Activated CD8-positive, alpha-beta memory T cell treated with anti-CD3 and anti-CD28 coated beads for 4 hours (primary cell): ENCODE measurements at regions not wholly inside any gene's neighbourhood (a gene's known extent, or its start where the extent isn't known, plus 50 kb on each side); places are given as distances from the start of the nearest gene placed in this dataset.

Experiments
- DNase-seq, 2 donors: peaks; one replicate each; pipeline ENCODE4 v3.0.0-alpha.2; 2020; ENCODE audit warnings: low read depth in 2 of 2

GRCh38 chr11:70786021-70786665, 387.8 kb downstream of the CTTN start:
- no peak for DNase-seq

DNA sequence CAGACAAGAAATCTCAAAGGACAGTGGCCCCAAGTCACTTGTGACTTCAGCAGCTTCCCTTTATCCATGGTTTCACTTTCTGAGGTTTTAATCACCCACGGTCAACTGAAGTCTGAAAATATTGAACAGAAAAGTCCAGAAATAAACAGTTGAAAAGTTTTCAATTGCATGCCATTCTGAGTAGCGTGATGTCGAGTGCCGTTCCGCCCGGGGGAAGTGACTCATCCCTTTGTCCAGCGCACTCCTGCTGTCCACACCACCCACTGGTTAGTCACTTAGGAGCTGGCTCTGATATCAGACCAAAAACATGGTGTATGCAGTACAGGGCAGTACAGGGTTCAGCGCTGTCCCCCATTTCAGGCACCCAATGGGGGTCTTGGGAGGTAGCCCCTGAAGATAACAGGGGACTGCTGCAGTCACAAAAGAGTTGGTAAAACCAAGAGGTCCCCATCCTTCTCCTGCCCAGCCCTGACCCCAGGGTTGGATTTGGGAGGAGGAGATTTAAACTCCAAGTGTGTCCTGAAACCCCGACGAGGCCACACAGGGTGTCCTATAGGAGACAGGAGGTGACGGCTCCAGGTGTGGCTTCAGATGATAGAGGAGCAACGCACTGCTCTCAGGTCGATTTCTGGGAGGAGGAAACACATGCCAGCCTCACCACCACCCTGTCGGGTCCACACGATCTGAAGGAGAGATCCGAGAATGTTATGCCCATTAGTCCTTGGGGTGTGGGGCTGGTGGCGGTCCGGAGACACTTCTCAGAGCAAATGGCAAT, 390.1 kb downstream of the CTTN start:
- no peak for DNase-seq

- DNase-seq: no peak
Observed at GRCh38 chr11:70790671-70791300, 392.5 kb downstream of the CTTN start.

GRCh38 chr11:70796648-70797227, 398.4 kb downstream of the CTTN start:
- no peak for DNase-seq

GRCh38 chr11:70798296-70798695, 400.0 kb downstream of the CTTN start:
- no peak for DNase-seq

DNA sequence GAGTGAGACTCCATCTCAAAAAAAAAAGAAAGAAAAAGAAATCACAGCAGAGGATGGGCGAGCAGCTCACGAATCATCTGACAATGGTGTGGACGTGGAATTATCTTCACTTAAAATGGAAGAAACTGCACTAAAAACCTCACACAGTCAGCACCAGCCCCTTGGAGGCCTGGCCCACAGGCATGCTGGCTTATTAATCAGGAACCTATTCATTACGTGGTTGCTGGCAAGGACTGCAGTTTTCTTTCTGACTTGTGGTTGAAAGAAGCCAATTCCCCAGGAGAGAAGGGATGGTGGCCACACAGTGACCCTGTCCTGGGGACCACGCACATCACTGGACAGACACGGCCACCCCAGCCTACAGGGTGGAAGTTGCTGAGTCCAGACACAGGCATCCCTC, 401.1 kb downstream of the CTTN start:
- no peak for DNase-seq

GRCh38 chr11:70802185-70802584, 403.9 kb downstream of the CTTN start:
- no peak for DNase-seq

GRCh38 chr11:70804139-70804837, 406.0 kb downstream of the CTTN start:
- no peak for DNase-seq

DNA sequence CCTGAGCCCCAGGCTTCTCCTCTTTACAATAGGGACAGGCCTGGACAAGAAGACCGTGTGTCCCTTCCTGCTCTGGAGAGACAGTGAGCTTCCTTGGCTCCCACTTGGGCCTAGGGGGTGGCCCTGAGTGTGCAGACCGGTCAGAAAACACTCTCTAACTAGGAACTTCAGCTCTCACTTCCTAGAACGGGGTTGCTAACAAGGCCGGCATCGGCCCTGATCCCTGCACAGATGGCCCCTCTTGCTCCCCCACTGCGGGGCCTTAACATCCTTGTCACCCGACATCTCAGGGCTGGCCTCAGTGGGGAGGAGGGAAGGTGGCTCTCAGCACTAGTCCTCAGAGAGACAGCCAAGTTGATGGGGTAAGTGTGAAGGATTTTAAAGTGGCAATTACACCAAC, 406.9 kb downstream of the CTTN start:
- no peak for DNase-seq

GRCh38 chr11:70805971-70806370, 407.6 kb downstream of the CTTN start:
- DNase-seq: no peak

- no peak for DNase-seq
Observed at GRCh38 chr11:70806461-70807194, 408.3 kb downstream of the CTTN start.

GRCh38 chr11:70807195-70807543, 408.8 kb downstream of the CTTN start:
- no peak for DNase-seq

GRCh38 chr11:70808686-70809375, 410.5 kb downstream of the CTTN start:
- DNase-seq: no peak

GRCh38 chr11:70810133-70810532, 411.8 kb downstream of the CTTN start:
- DNase-seq: no peak

GRCh38 chr11:70810681-70811080, 412.4 kb downstream of the CTTN start:
- DNase-seq: no peak

- no peak for DNase-seq
Observed at GRCh38 chr11:70811483-70811882, 413.2 kb downstream of the CTTN start.

DNA sequence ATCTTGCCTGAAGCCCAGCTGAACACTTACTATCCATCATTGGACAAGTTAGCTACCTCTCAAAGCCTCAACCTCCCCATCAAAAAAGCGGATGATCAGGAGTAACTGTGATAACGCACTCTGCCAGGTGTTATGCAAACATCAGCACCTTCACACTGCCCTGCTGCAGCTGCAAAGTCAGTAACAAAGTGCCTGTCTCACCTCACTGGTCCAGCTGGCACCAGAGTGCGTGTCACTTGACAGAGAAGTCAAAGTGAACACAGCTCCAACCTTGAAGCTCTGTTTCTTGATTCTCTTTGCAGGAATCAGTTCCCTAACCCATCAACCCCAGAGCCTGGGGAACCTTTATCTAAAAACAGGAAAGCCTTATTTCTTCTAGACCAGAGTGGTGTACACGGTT, 413.6 kb downstream of the CTTN start:
- DNase-seq: no peak

GRCh38 chr11:70812472-70812871, 414.1 kb downstream of the CTTN start:
- DNase-seq: no peak

DNA sequence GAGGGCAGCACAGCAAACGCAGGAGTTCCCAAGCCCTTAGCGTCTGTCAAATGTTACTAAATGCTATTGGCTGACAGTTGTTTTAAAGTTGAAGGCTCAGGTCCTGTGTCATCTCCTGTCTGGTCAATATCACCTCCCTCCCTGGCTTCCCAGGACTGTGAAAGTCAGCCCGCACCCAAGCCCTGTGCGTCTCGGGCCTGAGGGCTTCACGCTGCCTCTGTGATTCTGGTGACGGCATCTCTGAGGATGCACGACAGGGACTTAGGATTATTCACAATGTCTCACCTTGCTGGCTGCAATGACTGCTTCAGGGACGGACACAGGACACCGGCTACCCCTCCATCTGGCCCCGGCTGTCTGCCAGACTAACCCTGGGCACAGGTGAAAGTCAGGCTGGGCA, 415.3 kb downstream of the CTTN start:
- no peak for DNase-seq

DNA sequence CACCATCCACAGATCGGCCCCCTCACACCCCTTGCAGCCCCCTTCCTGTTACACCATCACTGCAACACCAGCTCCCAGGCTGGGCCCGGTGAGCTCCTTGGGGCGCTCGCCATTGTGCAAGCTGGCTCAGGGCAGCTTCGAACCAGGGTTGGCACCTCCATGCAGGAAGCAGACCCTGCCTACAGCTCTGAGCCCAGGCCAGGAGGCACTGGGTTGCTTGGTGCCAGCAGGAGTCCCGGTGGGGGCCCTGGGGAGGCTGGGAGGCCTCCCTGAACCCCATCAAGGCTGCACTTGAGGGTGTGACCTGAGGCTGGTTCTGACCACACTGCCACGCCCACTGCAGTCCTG, 417.1 kb downstream of the CTTN start:
- no peak for DNase-seq

- DNase-seq: no peak
Observed at GRCh38 chr11:70816156-70816678, 417.9 kb downstream of the CTTN start.
